Heart right ventricle (tissue), 16 donors: ENCODE measurements at regions not wholly inside any gene's neighbourhood (a gene's known extent, or its start where the extent isn't known, plus 50 kb on each side); places are given as distances from the start of the nearest gene placed in this dataset.

Source experiments
- ATAC-seq, 8 donors: fragments of 200-7000 bp; cut with Tn5 transposase; one replicate each; pipeline ENCODE4 v1.9.1; 2020; ENCODE audit warnings: mild to moderate bottlenecking in 8 of 8, moderate library complexity in 8 of 8, moderate number of reproducible peaks in 1 of 8
- DNase-seq, 2 donors: peaks; one replicate each; pipeline ENCODE4 v3.0.0-alpha.2; 2020
- H3K27ac ChIP-seq, 10 donors: fragments of 200-600 bp; sonication (generic) in 2 of 10; one replicate each; pipeline versions ENCODE4 v1.5.0 to v1.8.0; 2020 to 2022; ENCODE audit warnings: mild to moderate bottlenecking in 3 of 10
- H3K27me3 ChIP-seq, 7 donors: fragments of 200-600 bp; one replicate each; pipeline ENCODE4 v1.8.0; 2021 to 2022; ENCODE audit warnings: mild to moderate bottlenecking in 2 of 7
- H3K36me3 ChIP-seq, 9 donors: fragments of 200-600 bp; sonication (generic) in 1 of 9; one replicate each; pipeline versions ENCODE4 v1.5.0 to v1.8.0; 2020 to 2022; ENCODE audit warnings: mild to moderate bottlenecking in 2 of 9
- H3K4me1 ChIP-seq, 9 donors: fragments of 200-600 bp; sonication (generic) in 1 of 9; one replicate each; pipeline versions ENCODE4 v1.5.0 to v1.8.0; 2020 to 2022; ENCODE audit warnings: mild to moderate bottlenecking in 4 of 9
- H3K4me3 ChIP-seq, 10 donors: fragments of 200-600 bp; sonication (generic) in 2 of 10; one replicate each; pipeline versions ENCODE4 v1.5.0 to v1.8.0; 2020 to 2022; ENCODE audit warnings: mild to moderate bottlenecking in 7 of 10, moderate library complexity in 2 of 10
- H3K9me3 ChIP-seq, 11 donors: fragments of 200-600 bp in 10 of 11; sonication (generic) in 2 of 11; one replicate each; pipeline versions ENCODE4 v1.5.0 to v1.8.0; 2013 to 2022; ENCODE audit warnings: mild to moderate bottlenecking in 2 of 11, control low read depth in 1 of 11, moderate library complexity in 1 of 11
- CTCF ChIP-seq, 9 donors: fragments of 200-600 bp; sonication (generic) in 2 of 9; IDR thresholded peaks; one replicate each; pipeline versions ENCODE4 v1.5.0 to v1.8.0; 2021 to 2022; ENCODE audit warnings: antibody characterized with exemption in 9 of 9, mild to moderate bottlenecking in 5 of 9, moderate library complexity in 1 of 9
- WGBS, 2 donors: extraction: QIAGEN DNeasy Blood & Tissue Kit; methylation state at CpG; one replicate each; pipeline ENCODE4 v1.1.7; 2013; ENCODE audit warnings: inconsistent platforms in 1 of 2; 5-methylcytosine and 5-hydroxymethylcytosine counted together
- intact Hi-C, 10 donors: fragments of 100-400 bp; cut with DNase I; formaldehyde crosslinking; loops; one replicate each; pipeline versions ENCODE4 v1.11.1 to v1.14.2; 2022
- donor health status: Arrhythmogenic right ventricular cardiomyopathy.
- donor health status: ischemic (EF 13 %, LVEDD 7.1; RV severe dilation, severe dysfunction).
- donor health status: healthy with polysubstance abuse.
- donor health status: DM: no; HTN: yes; CAD: no.
- donor health status: DM: no; HTN: no; CAD: no.
- donor health status: ischemic (EF 25% LVEDD 6.9; RV normal size, moderate dysfunction).
- donor health status: ischemic (EF 25% LVEDD 5.7; RV mildly dilated, moderate dysfunction).
- donor health status: healthy.
- donor health status: DM: yes; HTN: yes; CAD: no.
- donor health status: Ischemic cardiomyopathy.
- donor health status: ischemic (EF 35%, LVEDD 5.7; RV mildly dilated, moderate dysfunction).
- donor health status: nonischemic (EF 11% LVEDD 7.7; RV severe dilation, severe dysfunction).
- donor health status: DM: yes; HTN: yes; CAD: no.
- donor health status: PGD.
- donor health status: ischemic (EF 29% LVEDD 5.4; RV normal size, mild dysfunction).
- donor health status: nonischemic (EF 23%, LVEDD 6.1; RV moderate dilation, normal function).

- DNase-seq (no peak), ATAC-seq (no peak)
- 62 to 66% methylated on average over 4 of the region's 4 CpGs for WGBS, 2 donors
- no peaks in the 10 kb centered on the region for H3K9me3 ChIP-seq
- H3K4me3 ChIP-seq = no peak overlapping the region
- intact Hi-C loops = no loop called here
- no peaks in the 10 kb centered on the region for H3K4me1 ChIP-seq
- peaks cover 0 to 23% (median 4%) of the 10 kb centered on the region in 7 donors for H3K27me3 ChIP-seq
- H3K27ac ChIP-seq = no peak overlapping the region
- H3K36me3 ChIP-seq = no peaks in the 10 kb centered on the region
- no peak for TF ChIP-seq CTCF (IDR thresholded peaks at IDR 0.05)
Measured at GRCh38 chr7:67989142-67989541, 992.5 kb downstream of the TYW1 start.

- Histone ChIP-seq H3K4me1 (no peaks in the 10 kb centered on the region), H3K27ac (no peak overlapping the region), H3K36me3 (no peaks in the 10 kb centered on the region), H3K27me3 (peaks cover 0 to 25% (median 4%) of the 10 kb centered on the region in 7 donors), H3K9me3 (no peaks in the 10 kb centered on the region), H3K4me3 (no peak overlapping the region)
- ATAC-seq = no peak
- TF ChIP-seq CTCF (IDR thresholded peaks at IDR 0.05) = no peak
- no peak for DNase-seq
- intact Hi-C loops = loop anchor here in 1 of 10 donors (10.0 kb wide), 1 partner anchor 515 kb away; no protein-coding TSS in a partner anchor
- 64 to 70% methylated on average over 4 of the region's 4 CpGs for WGBS, 2 donors
Measured at GRCh38 chr7:67990003-67990402, 993.4 kb downstream of the TYW1 start.

- no peak for DNase-seq
- peaks cover 0 to 1% (median 0%) of the 10 kb centered on the region in 11 donors for H3K9me3 ChIP-seq
- no peak overlapping the region for H3K4me3 ChIP-seq
- no peak overlapping the region for H3K27ac ChIP-seq
- H3K4me1 ChIP-seq = no peaks in the 10 kb centered on the region
- H3K27me3 ChIP-seq = peaks cover 0 to 20% (median 4%) of the 10 kb centered on the region in 7 donors
- ATAC-seq = no peak
- TF ChIP-seq CTCF (IDR thresholded peaks at IDR 0.05) = no peak
- 95 to 98% methylated on average over 2 of the region's 2 CpGs for WGBS, 2 donors
- intact Hi-C loops = loop anchor here in 1 of 10 donors (10.0 kb wide), 1 partner anchor 516 kb away; no protein-coding TSS in a partner anchor
- no peaks in the 10 kb centered on the region for H3K36me3 ChIP-seq
Measured at GRCh38 chr7:67990716-67991115, 994.1 kb downstream of the TYW1 start.

GRCh38 chr7:67992287-67992686 is 995.7 kb downstream of the TYW1 start:
- Histone ChIP-seq H3K36me3 (no peaks in the 10 kb centered on the region), H3K4me1 (no peaks in the 10 kb centered on the region), H3K27ac (no peak overlapping the region), H3K4me3 (no peak overlapping the region), H3K27me3 (peaks cover 0 to 14% (median 4%) of the 10 kb centered on the region in 7 donors), H3K9me3 (peaks cover 0 to 3% (median 0%) of the 10 kb centered on the region in 11 donors)
- DNase-seq = no peak
- ATAC-seq = no peak
- intact Hi-C loops = loop anchor here in 1 of 10 donors (10.0 kb wide), 1 partner anchor 517 kb away; no protein-coding TSS in a partner anchor
- TF ChIP-seq CTCF (IDR thresholded peaks at IDR 0.05) = no peak
- 83 to 86% methylated on average over 8 of the region's 8 CpGs for WGBS, 2 donors
